KMS-11 (cell line): ENCODE measurements at regions not wholly inside any gene's neighbourhood (a gene's known extent, or its start where the extent isn't known, plus 50 kb on each side); places are given as distances from the start of the nearest gene placed in this dataset.

Source experiments
- H2AFZ ChIP-seq: fragments of 200-600 bp; sonication (generic); 2 replicates; pipeline ENCODE4 v1.6.1; 2016; ENCODE audit warnings: antibody characterized with exemption, mixed run types, low read depth
- H3K27ac ChIP-seq: fragments of 200-600 bp; sonication (generic); 2 replicates; pipeline ENCODE4 v1.6.1; 2016; ENCODE audit warnings: mild to moderate bottlenecking, mixed run types
- H3K27me3 ChIP-seq: fragments of 200-600 bp; sonication (generic); 2 replicates; pipeline ENCODE4 v1.6.1; 2017; ENCODE audit warnings: mild to moderate bottlenecking, low read depth, mixed run types, moderate library complexity; ENCODE audit not compliant: insufficient read depth
- H3K36me3 ChIP-seq: fragments of 200-600 bp; sonication (generic); 2 replicates; pipeline ENCODE4 v1.6.1; 2017; ENCODE audit warnings: mild to moderate bottlenecking, mixed run types; ENCODE audit not compliant: insufficient read depth
- H3K4me1 ChIP-seq: fragments of 200-600 bp; sonication (generic); 2 replicates; pipeline ENCODE4 v1.6.1; 2016; ENCODE audit warnings: mild to moderate bottlenecking, low read depth, mixed run types; ENCODE audit not compliant: poor library complexity, severe bottlenecking
- H3K4me2 ChIP-seq: fragments of 200-600 bp; sonication (generic); 2 replicates; pipeline ENCODE4 v1.7.0; 2016; ENCODE audit warnings: mild to moderate bottlenecking, mixed run types
- H3K4me3 ChIP-seq: fragments of 200-600 bp; sonication (generic); IDR thresholded peaks from 2 replicates; pipeline ENCODE4 v1.6.1; 2017; ENCODE audit warnings: low read depth, low read length, mixed read lengths; ENCODE audit not compliant: insufficient read depth
- H3K79me2 ChIP-seq: fragments of 200-600 bp; sonication (generic); 2 replicates; pipeline ENCODE4 v1.6.1; 2016; ENCODE audit warnings: low read depth, mixed run types; ENCODE audit not compliant: insufficient read depth
- H3K9ac ChIP-seq: fragments of 200-600 bp; sonication (generic); 2 replicates; pipeline ENCODE4 v1.6.1; 2016; ENCODE audit warnings: mild to moderate bottlenecking, mixed run types
- H4K20me1 ChIP-seq: fragments of 200-600 bp; sonication (generic); 2 replicates; pipeline ENCODE4 v1.6.1; 2016; ENCODE audit warnings: mild to moderate bottlenecking, mixed run types; ENCODE audit not compliant: insufficient read depth
- CTCF ChIP-seq: fragments of 200-600 bp; sonication (generic); conservative IDR thresholded peaks from 2 replicates; pipeline ENCODE4 v1.6.1; 2017; ENCODE audit warnings: low read depth, mild to moderate bottlenecking, antibody characterized with exemption, low read length, moderate library complexity, mixed read lengths

GRCh38 chrX:93428497-93428896 lies 244.9 kb downstream of the NAP1L3 start:
- H4K20me1 ChIP-seq, result no peaks in the 10 kb centered on the region
- no peak for TF ChIP-seq CTCF
- no peak overlapping the region for H3K4me2 ChIP-seq
- H3K4me3 ChIP-seq, result no peak overlapping the region
- no peak overlapping the region for H2AFZ ChIP-seq
- H3K27ac ChIP-seq, result no peak overlapping the region
- no peak overlapping the region for H3K9ac ChIP-seq
- H3K79me2 ChIP-seq, result no peaks in the 10 kb centered on the region
- H3K4me1 ChIP-seq, result no peaks in the 10 kb centered on the region
- H3K27me3 ChIP-seq, result no peaks in the 10 kb centered on the region
- no peaks in the 10 kb centered on the region for H3K36me3 ChIP-seq

DNA sequence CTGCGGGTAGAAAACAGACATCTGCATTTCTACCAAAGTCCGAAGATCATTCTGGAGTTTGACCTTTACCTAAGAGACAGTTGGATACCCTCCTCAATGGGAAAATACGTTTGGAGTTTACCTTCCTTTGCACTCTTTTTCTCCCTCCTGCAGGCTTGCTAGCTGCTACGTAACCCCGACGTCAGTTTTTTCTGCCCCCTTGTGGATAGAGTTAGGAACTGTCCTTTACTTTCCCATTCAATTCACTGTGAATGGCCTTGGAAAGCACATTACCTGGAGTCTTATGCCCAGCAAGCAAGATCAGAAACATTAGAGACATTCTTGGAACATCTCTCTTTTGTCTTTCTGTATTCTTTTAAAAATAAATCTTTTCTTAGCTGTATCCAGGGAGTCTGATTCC lies 250.7 kb downstream of the NAP1L3 start:
- TF ChIP-seq CTCF, result peak; percentile 69
- no peak overlapping the region for H3K9ac ChIP-seq
- H4K20me1 ChIP-seq, result no peaks in the 10 kb centered on the region
- no peak overlapping the region for H2AFZ ChIP-seq
- no peak overlapping the region for H3K4me3 ChIP-seq
- no peaks in the 10 kb centered on the region for H3K36me3 ChIP-seq
- no peak overlapping the region for H3K4me2 ChIP-seq
- H3K4me1 ChIP-seq, result no peaks in the 10 kb centered on the region
- no peak overlapping the region for H3K27ac ChIP-seq
- H3K27me3 ChIP-seq, result no peaks in the 10 kb centered on the region
- H3K79me2 ChIP-seq, result no peaks in the 10 kb centered on the region

DNA sequence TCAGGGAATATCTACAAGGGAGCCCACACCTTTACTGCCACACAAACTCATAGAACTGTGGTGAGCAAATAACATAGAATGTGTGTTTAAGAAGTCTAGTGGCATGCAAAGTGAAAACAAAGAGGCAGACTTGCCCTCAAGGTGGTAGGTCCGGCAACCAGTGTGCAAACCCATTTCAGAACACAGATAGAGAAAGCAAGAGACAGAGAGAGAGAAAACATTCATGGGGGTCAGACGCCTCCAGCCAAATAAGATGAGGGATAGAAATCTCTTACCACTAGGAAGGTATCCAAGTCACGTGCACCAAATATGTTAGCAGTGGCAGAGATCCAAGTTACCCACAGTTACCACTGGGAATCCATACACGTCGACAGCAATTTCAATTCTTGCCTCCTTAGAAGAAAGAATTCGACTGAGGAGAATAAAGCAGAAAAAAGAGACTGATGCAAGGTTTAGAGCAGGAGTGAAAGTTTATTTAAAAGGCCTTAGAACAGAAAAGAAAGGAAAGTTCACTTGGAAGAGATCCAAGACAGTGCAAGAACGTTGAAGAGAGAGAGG lies 252.8 kb downstream of the NAP1L3 start:
- Histone ChIP-seq H4K20me1 (no peaks in the 10 kb centered on the region), H2AFZ (no peak overlapping the region)
- no peak for TF ChIP-seq CTCF

DNA sequence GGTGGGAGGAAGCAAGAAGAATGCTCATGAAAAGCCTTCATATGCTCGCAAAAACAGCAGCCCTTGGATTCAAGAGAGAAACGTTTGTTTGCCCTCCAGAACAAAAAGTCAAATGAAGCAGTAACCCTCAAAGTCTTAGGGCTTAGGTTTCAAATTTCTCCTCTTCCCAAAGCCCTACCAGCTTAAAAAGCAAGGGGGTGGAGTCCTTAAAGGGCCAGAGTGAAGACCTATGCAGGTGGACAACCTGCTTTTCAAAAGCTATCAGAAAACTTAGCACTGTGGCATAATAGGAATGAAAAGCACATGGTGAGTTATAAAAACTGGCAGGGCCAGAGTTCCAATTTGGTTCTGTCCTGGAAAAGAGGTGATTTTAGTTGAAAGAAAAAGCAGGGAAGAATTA lies 253.3 kb downstream of the NAP1L3 start:
- H3K4me2 ChIP-seq, result no peak overlapping the region
- H3K27ac ChIP-seq, result no peak overlapping the region
- H3K36me3 ChIP-seq, result no peaks in the 10 kb centered on the region
- no peaks in the 10 kb centered on the region for H3K27me3 ChIP-seq
- no peak overlapping the region for H2AFZ ChIP-seq
- H4K20me1 ChIP-seq, result no peaks in the 10 kb centered on the region
- no peak overlapping the region for H3K9ac ChIP-seq
- TF ChIP-seq CTCF, result no peak
- H3K4me3 ChIP-seq, result no peak overlapping the region
- H3K4me1 ChIP-seq, result no peaks in the 10 kb centered on the region
- H3K79me2 ChIP-seq, result no peaks in the 10 kb centered on the region

More for the DNA sequence above, 252.8 kb downstream of the NAP1L3 start:
- Histone ChIP-seq H3K4me2 (no peak overlapping the region), H3K79me2 (no peaks in the 10 kb centered on the region), H3K36me3 (no peaks in the 10 kb centered on the region), H3K9ac (no peak overlapping the region), H3K4me3 (no peak overlapping the region), H3K4me1 (no peaks in the 10 kb centered on the region), H3K27ac (no peak overlapping the region), H3K27me3 (no peaks in the 10 kb centered on the region)
